Neural cell (in vitro differentiated cells): ENCODE measurements at regions not wholly inside any gene's neighbourhood (a gene's known extent, or its start where the extent isn't known, plus 50 kb on each side); places are given as distances from the start of the nearest gene placed in this dataset.

Experiments
- H2AFZ ChIP-seq: fragments of 200-600, 300-800 bp; sonication (generic), shearing (Covaris generic); 2 replicates; pipeline ENCODE4 v1.6.0; 2014; ENCODE audit warnings: low read depth, mild to moderate bottlenecking, antibody characterized with exemption, low read length, moderate library complexity
- H3F3A ChIP-seq: fragments of 200-600 bp; shearing (Covaris generic); 2 replicates; pipeline ENCODE4 v1.6.1; 2016; ENCODE audit warnings: mild to moderate bottlenecking, moderate library complexity, mixed read lengths, antibody characterized with exemption, low read length; ENCODE audit not compliant: insufficient read depth, poor library complexity, severe bottlenecking
- H3K27ac ChIP-seq: fragments of 200-600, 300-800 bp; sonication (generic), shearing (Covaris generic); 2 replicates; pipeline ENCODE4 v1.5.1; 2014; ENCODE audit warnings: mild to moderate bottlenecking, low read length, moderate library complexity
- H3K27me3 ChIP-seq: fragments of 300-800, 200-600 bp; sonication (generic), shearing (Covaris generic); 2 replicates; pipeline ENCODE4 v1.6.0; 2014; ENCODE audit warnings: mild to moderate bottlenecking, low read depth, low read length, moderate library complexity; ENCODE audit not compliant: insufficient read depth
- H3K36me3 ChIP-seq: fragments of 300-800, 200-600 bp; sonication (generic), shearing (Covaris generic); 2 replicates; pipeline ENCODE4 v1.5.1; 2014; ENCODE audit warnings: mild to moderate bottlenecking, antibody characterized with exemption, low read length, moderate library complexity; ENCODE audit not compliant: insufficient read depth
- H3K4me2 ChIP-seq: fragments of 300-800, 200-600 bp; sonication (generic), shearing (Covaris generic); 2 replicates; pipeline ENCODE4 v1.6.0; 2014; ENCODE audit warnings: mild to moderate bottlenecking, low read length
- H3K4me3 ChIP-seq: fragments of 300-800, 200-600 bp; sonication (generic), shearing (Covaris generic); 2 replicates; pipeline ENCODE4 v1.5.1; 2014; ENCODE audit warnings: mild to moderate bottlenecking, low read length, moderate library complexity
- H3K79me2 ChIP-seq: fragments of 200-600 bp; shearing (Covaris generic); replicated peaks from 2 replicates; pipeline ENCODE4 v1.6.0; 2014; ENCODE audit warnings: mild to moderate bottlenecking, low read length, moderate library complexity; ENCODE audit not compliant: insufficient read depth
- H3K9ac ChIP-seq: fragments of 300-800, 200-600 bp; sonication (generic), shearing (Covaris generic); 2 replicates; pipeline ENCODE4 v1.6.1; 2016; ENCODE audit warnings: mild to moderate bottlenecking, low read length, mixed read lengths
- H3K9me2 ChIP-seq: fragments of 200-600 bp; shearing (Covaris generic); 2 replicates; pipeline ENCODE4 v1.6.1; 2016; ENCODE audit warnings: mild to moderate bottlenecking, low read length, mixed read lengths; ENCODE audit not compliant: insufficient read depth
- H3K9me3 ChIP-seq: fragments of 200-600, 300-800 bp; sonication (generic), shearing (Covaris generic); 2 replicates; pipeline ENCODE4 v1.6.1; 2016; ENCODE audit warnings: mild to moderate bottlenecking, mixed run types, low read length, moderate library complexity, mixed read lengths
- H4K20me1 ChIP-seq: fragments of 200-600 bp; shearing (Covaris generic); 2 replicates; pipeline ENCODE4 v1.6.1; 2016; ENCODE audit warnings: mild to moderate bottlenecking, mixed run types; ENCODE audit not compliant: insufficient read depth
- EP300 ChIP-seq: fragments of 450-650 bp; conservative IDR thresholded peaks from 2 replicates; pipeline ENCODE4 v1.6.1; 2014; ENCODE audit warnings: antibody characterized with exemption, mild to moderate bottlenecking, moderate library complexity; ENCODE audit not compliant: poor library complexity, severe bottlenecking
- EZH2 ChIP-seq: fragments of 200-600, 300-800 bp; shearing (Covaris generic), sonication (generic); IDR thresholded peaks from 2 replicates; pipeline ENCODE4 v1.6.1; 2014; ENCODE audit warnings: antibody characterized with exemption, low read length, borderline replicate concordance, mild to moderate bottlenecking; ENCODE audit not compliant: insufficient read depth, poor library complexity, severe bottlenecking
- MXI1 ChIP-seq: fragments of 450-650 bp; conservative IDR thresholded peaks from 2 replicates; pipeline ENCODE4 v1.6.1; 2014; ENCODE audit warnings: antibody characterized with exemption, mild to moderate bottlenecking; ENCODE audit not compliant: poor library complexity, severe bottlenecking
- POLR2AphosphoS5 ChIP-seq: IDR thresholded peaks from 2 replicates; pipeline ENCODE4 v1.6.1; 2012
- RAD21 ChIP-seq: fragments of 450-650 bp; conservative IDR thresholded peaks from 2 replicates; pipeline ENCODE4 v1.6.1; 2014; ENCODE audit warnings: antibody characterized with exemption, mild to moderate bottlenecking, moderate library complexity
- SMC3 ChIP-seq: fragments of 450-650 bp; conservative IDR thresholded peaks from 2 replicates; pipeline ENCODE4 v1.6.1; 2014; ENCODE audit warnings: antibody characterized with exemption, mild to moderate bottlenecking, moderate library complexity; ENCODE audit not compliant: poor library complexity
- TAF1 ChIP-seq: IDR thresholded peaks from 2 replicates; pipeline ENCODE4 v1.6.1; 2012; ENCODE audit warnings: low read depth
- TF ChIP-seq, protein P1 (sequence below): fragments of 450-650 bp; IDR thresholded peaks from 2 replicates; pipeline ENCODE4 v1.5.1; 2014; ENCODE audit warnings: antibody characterized with exemption, mild to moderate bottlenecking, moderate library complexity; ENCODE audit not compliant: poor library complexity, severe bottlenecking
- TF ChIP-seq, protein P2 (sequence below): IDR thresholded peaks from 2 replicates; pipeline ENCODE4 v1.6.1; 2012; ENCODE audit warnings: borderline replicate concordance

GRCh38 chr1:191085121-191085520 is 607.5 kb upstream of the BRINP3 start:
- no peaks in the 10 kb centered on the region for H4K20me1 ChIP-seq
- no peaks in the 10 kb centered on the region for H3F3A ChIP-seq
- H3K4me3 ChIP-seq: no peak overlapping the region
- no peaks in the 10 kb centered on the region for H3K9me2 ChIP-seq
- H3K9me3 ChIP-seq: no peaks in the 10 kb centered on the region
- no peak overlapping the region for H3K27ac ChIP-seq
- no peak overlapping the region for H3K4me2 ChIP-seq
- H3K9ac ChIP-seq: no peak overlapping the region
- H2AFZ ChIP-seq: no peak overlapping the region
- H3K79me2 ChIP-seq: no peaks in the 10 kb centered on the region
- H3K36me3 ChIP-seq: no peaks in the 10 kb centered on the region
- TF ChIP-seq EP300 (no peak), EZH2 (no peak), POLR2AphosphoS5 (no peak), MXI1 (no peak), RAD21 (no peak), SMC3 (no peak), TAF1 (no peak)
- TF ChIP-seq, protein P1, sequence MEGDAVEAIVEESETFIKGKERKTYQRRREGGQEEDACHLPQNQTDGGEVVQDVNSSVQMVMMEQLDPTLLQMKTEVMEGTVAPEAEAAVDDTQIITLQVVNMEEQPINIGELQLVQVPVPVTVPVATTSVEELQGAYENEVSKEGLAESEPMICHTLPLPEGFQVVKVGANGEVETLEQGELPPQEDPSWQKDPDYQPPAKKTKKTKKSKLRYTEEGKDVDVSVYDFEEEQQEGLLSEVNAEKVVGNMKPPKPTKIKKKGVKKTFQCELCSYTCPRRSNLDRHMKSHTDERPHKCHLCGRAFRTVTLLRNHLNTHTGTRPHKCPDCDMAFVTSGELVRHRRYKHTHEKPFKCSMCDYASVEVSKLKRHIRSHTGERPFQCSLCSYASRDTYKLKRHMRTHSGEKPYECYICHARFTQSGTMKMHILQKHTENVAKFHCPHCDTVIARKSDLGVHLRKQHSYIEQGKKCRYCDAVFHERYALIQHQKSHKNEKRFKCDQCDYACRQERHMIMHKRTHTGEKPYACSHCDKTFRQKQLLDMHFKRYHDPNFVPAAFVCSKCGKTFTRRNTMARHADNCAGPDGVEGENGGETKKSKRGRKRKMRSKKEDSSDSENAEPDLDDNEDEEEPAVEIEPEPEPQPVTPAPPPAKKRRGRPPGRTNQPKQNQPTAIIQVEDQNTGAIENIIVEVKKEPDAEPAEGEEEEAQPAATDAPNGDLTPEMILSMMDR: no peak
- TF ChIP-seq, protein P2, sequence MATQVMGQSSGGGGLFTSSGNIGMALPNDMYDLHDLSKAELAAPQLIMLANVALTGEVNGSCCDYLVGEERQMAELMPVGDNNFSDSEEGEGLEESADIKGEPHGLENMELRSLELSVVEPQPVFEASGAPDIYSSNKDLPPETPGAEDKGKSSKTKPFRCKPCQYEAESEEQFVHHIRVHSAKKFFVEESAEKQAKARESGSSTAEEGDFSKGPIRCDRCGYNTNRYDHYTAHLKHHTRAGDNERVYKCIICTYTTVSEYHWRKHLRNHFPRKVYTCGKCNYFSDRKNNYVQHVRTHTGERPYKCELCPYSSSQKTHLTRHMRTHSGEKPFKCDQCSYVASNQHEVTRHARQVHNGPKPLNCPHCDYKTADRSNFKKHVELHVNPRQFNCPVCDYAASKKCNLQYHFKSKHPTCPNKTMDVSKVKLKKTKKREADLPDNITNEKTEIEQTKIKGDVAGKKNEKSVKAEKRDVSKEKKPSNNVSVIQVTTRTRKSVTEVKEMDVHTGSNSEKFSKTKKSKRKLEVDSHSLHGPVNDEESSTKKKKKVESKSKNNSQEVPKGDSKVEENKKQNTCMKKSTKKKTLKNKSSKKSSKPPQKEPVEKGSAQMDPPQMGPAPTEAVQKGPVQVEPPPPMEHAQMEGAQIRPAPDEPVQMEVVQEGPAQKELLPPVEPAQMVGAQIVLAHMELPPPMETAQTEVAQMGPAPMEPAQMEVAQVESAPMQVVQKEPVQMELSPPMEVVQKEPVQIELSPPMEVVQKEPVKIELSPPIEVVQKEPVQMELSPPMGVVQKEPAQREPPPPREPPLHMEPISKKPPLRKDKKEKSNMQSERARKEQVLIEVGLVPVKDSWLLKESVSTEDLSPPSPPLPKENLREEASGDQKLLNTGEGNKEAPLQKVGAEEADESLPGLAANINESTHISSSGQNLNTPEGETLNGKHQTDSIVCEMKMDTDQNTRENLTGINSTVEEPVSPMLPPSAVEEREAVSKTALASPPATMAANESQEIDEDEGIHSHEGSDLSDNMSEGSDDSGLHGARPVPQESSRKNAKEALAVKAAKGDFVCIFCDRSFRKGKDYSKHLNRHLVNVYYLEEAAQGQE: no peak
- H3K27me3 ChIP-seq: no peaks in the 10 kb centered on the region

GRCh38 chr1:191086910-191087309 is 609.2 kb upstream of the BRINP3 start:
- H3K9me3 ChIP-seq: no peaks in the 10 kb centered on the region
- no peak overlapping the region for H3K4me2 ChIP-seq
- H3K4me3 ChIP-seq: no peak overlapping the region
- no peak overlapping the region for H3K27ac ChIP-seq
- H3K9ac ChIP-seq: no peak overlapping the region
- no peaks in the 10 kb centered on the region for H3K27me3 ChIP-seq
- no peaks in the 10 kb centered on the region for H3K9me2 ChIP-seq
- TF ChIP-seq, protein P2: no peak
- no peak for TF ChIP-seq POLR2AphosphoS5
- no peak for TF ChIP-seq EZH2
- TF ChIP-seq RAD21: no peak
- TF ChIP-seq, protein P1: no peak
- TF ChIP-seq SMC3: no peak
- H3K79me2 ChIP-seq: no peaks in the 10 kb centered on the region
- no peaks in the 10 kb centered on the region for H3F3A ChIP-seq
- no peak overlapping the region for H2AFZ ChIP-seq
- H4K20me1 ChIP-seq: no peaks in the 10 kb centered on the region
- H3K36me3 ChIP-seq: no peaks in the 10 kb centered on the region
